ENCODE measurements at regions not wholly inside any gene's neighbourhood (a gene's known extent, or its start where the extent isn't known, plus 50 kb on each side); places are given as distances from the start of the nearest gene placed in this dataset.

GRCh38 chr1:53383136-53383870 lies 55.4 kb upstream of the LRP8 start:
- Histone ChIP-seq H3K36me3 (no peaks in the 10 kb centered on the region), H3K4me1 (peaks cover 14% of the 10 kb centered on the region), H3K27ac (replicated peaks) (no peak overlapping the region), H3K9me3 (replicated peaks) (peaks cover 12% of the 10 kb centered on the region), H3K4me3 (no peak overlapping the region), H3K27me3 (ENCODE audit: low read depth) (peaks cover 62% of the 10 kb centered on the region)
- intact Hi-C loops (cut with micrococcal nuclease), result no loop called here
- TF ChIP-seq, protein P1, sequence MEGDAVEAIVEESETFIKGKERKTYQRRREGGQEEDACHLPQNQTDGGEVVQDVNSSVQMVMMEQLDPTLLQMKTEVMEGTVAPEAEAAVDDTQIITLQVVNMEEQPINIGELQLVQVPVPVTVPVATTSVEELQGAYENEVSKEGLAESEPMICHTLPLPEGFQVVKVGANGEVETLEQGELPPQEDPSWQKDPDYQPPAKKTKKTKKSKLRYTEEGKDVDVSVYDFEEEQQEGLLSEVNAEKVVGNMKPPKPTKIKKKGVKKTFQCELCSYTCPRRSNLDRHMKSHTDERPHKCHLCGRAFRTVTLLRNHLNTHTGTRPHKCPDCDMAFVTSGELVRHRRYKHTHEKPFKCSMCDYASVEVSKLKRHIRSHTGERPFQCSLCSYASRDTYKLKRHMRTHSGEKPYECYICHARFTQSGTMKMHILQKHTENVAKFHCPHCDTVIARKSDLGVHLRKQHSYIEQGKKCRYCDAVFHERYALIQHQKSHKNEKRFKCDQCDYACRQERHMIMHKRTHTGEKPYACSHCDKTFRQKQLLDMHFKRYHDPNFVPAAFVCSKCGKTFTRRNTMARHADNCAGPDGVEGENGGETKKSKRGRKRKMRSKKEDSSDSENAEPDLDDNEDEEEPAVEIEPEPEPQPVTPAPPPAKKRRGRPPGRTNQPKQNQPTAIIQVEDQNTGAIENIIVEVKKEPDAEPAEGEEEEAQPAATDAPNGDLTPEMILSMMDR (IDR thresholded peaks at IDR 0.05; ENCODE audit: borderline replicate concordance), result no peak
- DNase-seq, result no peak

- Histone ChIP-seq H3K27me3 (ENCODE audit: low read depth) (peaks cover 58% of the 10 kb centered on the region), H3K36me3 (no peaks in the 10 kb centered on the region), H3K27ac (replicated peaks) (no peak overlapping the region), H3K4me3 (no peak overlapping the region), H3K9me3 (replicated peaks) (peaks cover 12% of the 10 kb centered on the region), H3K4me1 (peaks cover 9% of the 10 kb centered on the region)
- TF ChIP-seq, protein P1 (IDR thresholded peaks at IDR 0.05; ENCODE audit: borderline replicate concordance), result no peak
- no peak for DNase-seq
- intact Hi-C loops (cut with micrococcal nuclease), result no loop called here
These were observed 56.9 kb upstream of the LRP8 start for GRCh38 chr1:53384796-53385195.

GRCh38 chr1:53385276-53386225 lies 57.7 kb upstream of the LRP8 start:
- Histone ChIP-seq H3K27me3 (ENCODE audit: low read depth) (peaks cover 51% of the 10 kb centered on the region), H3K27ac (replicated peaks) (no peak overlapping the region), H3K4me3 (no peak overlapping the region), H3K4me1 (peaks cover under 1% of the 10 kb centered on the region), H3K36me3 (no peaks in the 10 kb centered on the region), H3K9me3 (replicated peaks) (peaks cover 12% of the 10 kb centered on the region)
- intact Hi-C loops (cut with micrococcal nuclease), result no loop called here
- TF ChIP-seq, protein P1 (IDR thresholded peaks at IDR 0.05; ENCODE audit: borderline replicate concordance), result no peak
- no peak for DNase-seq

GRCh38 chr1:53388963-53389362 lies 61.1 kb upstream of the LRP8 start:
- H3K9me3 ChIP-seq (replicated peaks), result peaks cover 12% of the 10 kb centered on the region
- no peak overlapping the region for H3K27ac ChIP-seq (replicated peaks)
- intact Hi-C loops (cut with micrococcal nuclease), result no loop called here
- H3K36me3 ChIP-seq, result no peaks in the 10 kb centered on the region
- no peak overlapping the region for H3K4me3 ChIP-seq
- TF ChIP-seq, protein P1 (IDR thresholded peaks at IDR 0.05; ENCODE audit: borderline replicate concordance), result no peak
- H3K27me3 ChIP-seq (ENCODE audit: low read depth), result peaks cover 22% of the 10 kb centered on the region
- H3K4me1 ChIP-seq, result no peaks in the 10 kb centered on the region
- DNase-seq, result no peak

DNA sequence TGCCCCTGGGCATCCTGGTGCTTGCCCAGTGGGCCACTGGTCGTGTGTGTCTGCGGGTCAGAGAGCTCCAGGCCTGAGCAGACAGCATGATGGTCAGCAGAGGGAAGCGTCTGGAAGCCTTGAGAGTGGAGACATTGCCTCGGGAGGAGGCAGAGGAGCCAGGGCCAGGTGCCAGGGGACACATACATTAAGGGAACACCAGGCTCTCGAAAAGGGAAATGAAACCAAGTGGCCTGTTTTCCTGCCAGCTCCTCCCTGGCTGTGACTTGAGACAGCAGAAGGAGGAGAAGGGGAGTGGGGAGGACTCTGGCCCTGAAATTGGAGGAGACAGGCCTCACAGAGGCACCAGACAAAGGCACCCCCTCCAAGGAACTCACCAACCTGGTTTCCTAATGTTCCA lies 62.4 kb upstream of the LRP8 start:
- Histone ChIP-seq H3K4me1 (no peaks in the 10 kb centered on the region), H3K9me3 (replicated peaks) (peaks cover 12% of the 10 kb centered on the region), H3K4me3 (no peak overlapping the region), H3K27ac (replicated peaks) (no peak overlapping the region), H3K27me3 (ENCODE audit: low read depth) (peaks cover 16% of the 10 kb centered on the region), H3K36me3 (no peaks in the 10 kb centered on the region)
- peak; percentile 42 for DNase-seq
- intact Hi-C loops (cut with micrococcal nuclease), result loop anchor here (5.0 kb wide), 1 partner anchor 113 kb away; no protein-coding TSS in a partner anchor
- TF ChIP-seq, protein P1 (IDR thresholded peaks at IDR 0.05; ENCODE audit: borderline replicate concordance), result no peak
